GM18498 (cell line): ENCODE measurements at regions not wholly inside any gene's neighbourhood (a gene's known extent, or its start where the extent isn't known, plus 50 kb on each side); places are given as distances from the start of the nearest gene placed in this dataset.

Source experiments
- ATAC-seq: cut with Tn5 transposase; IDR thresholded peaks from one replicate; pipeline ENCODE4 v1.9.1; 2021; ENCODE audit warnings: mild to moderate bottlenecking, moderate library complexity; ENCODE audit not compliant: unreplicated experiment

- no peak for ATAC-seq
These were observed 288.3 kb downstream of the TGFB2 start for GRCh38 chr1:218633238-218633988.

GRCh38 chr1:218634212-218634611, 289.1 kb downstream of the TGFB2 start:
- no peak for ATAC-seq

GRCh38 chr1:218636548-218636947, 291.4 kb downstream of the TGFB2 start:
- no peak for ATAC-seq

- ATAC-seq, result no peak
These were observed 295.0 kb downstream of the TGFB2 start for GRCh38 chr1:218640173-218640572.

GRCh38 chr1:218642033-218642948, 297.2 kb downstream of the TGFB2 start:
- no peak for ATAC-seq

GRCh38 chr1:218643281-218643680, 298.1 kb downstream of the TGFB2 start:
- ATAC-seq, result no peak

- ATAC-seq, result no peak
These were observed 298.8 kb downstream of the TGFB2 start for GRCh38 chr1:218643926-218644325.

GRCh38 chr1:218646288-218646687, 301.2 kb downstream of the TGFB2 start:
- no peak for ATAC-seq

GRCh38 chr1:218656301-218657037, 311.3 kb downstream of the TGFB2 start:
- no peak for ATAC-seq

GRCh38 chr1:218658269-218658668, 313.1 kb downstream of the TGFB2 start:
- no peak for ATAC-seq

- ATAC-seq, result no peak
These were observed 313.8 kb downstream of the TGFB2 start for GRCh38 chr1:218658899-218659298.

GRCh38 chr1:218659911-218660677, 315.0 kb downstream of the TGFB2 start:
- no peak for ATAC-seq

- ATAC-seq, result no peak
These were observed 315.5 kb downstream of the TGFB2 start for GRCh38 chr1:218660678-218661053.

GRCh38 chr1:218661411-218661810, 316.3 kb downstream of the TGFB2 start:
- no peak for ATAC-seq

- ATAC-seq, result no peak
These were observed 319.4 kb downstream of the TGFB2 start for GRCh38 chr1:218664385-218665170.

GRCh38 chr1:218665221-218665620, 320.1 kb downstream of the TGFB2 start:
- no peak for ATAC-seq

GRCh38 chr1:218666263-218666662, 321.1 kb downstream of the TGFB2 start:
- ATAC-seq, result no peak

GRCh38 chr1:218667781-218668516, 322.8 kb downstream of the TGFB2 start:
- ATAC-seq, result no peak

- no peak for ATAC-seq
These were observed 324.3 kb downstream of the TGFB2 start for GRCh38 chr1:218669431-218669830.
